ENCODE measurements at regions not wholly inside any gene's neighbourhood (a gene's known extent, or its start where the extent isn't known, plus 50 kb on each side); places are given as distances from the start of the nearest gene placed in this dataset.
A peak's percentile ranks its signal among the peaks of the same experiment; 100 is the strongest.

GRCh38 chr22:35170716-35171697 lies 86.3 kb upstream of the HMGXB4 start:
- CTCF ChIA-PET, result no interaction called here
- no peak for ATAC-seq (ENCODE audit: poor library complexity)
- Histone ChIP-seq H3K9me3 (ENCODE audit: control insufficient read depth in 1 of 2, insufficient read depth in 1 of 2, low read length in 2 of 2) (peaks cover 0 to 4% of the 10 kb centered on the region in 2 experiments), H3K27me3 (ENCODE audit: control insufficient read depth in 1 of 2, insufficient read depth in 2 of 2, low read length in 2 of 2) (peaks cover 0 to 6% of the 10 kb centered on the region in 2 experiments), H3K27ac (ENCODE audit: low read depth in 1 of 2, low read length in 2 of 2) (no peak overlapping the region), H3K36me3 (ENCODE audit: insufficient read depth, low read length) (no peaks in the 10 kb centered on the region), H3K4me3 (ENCODE audit: low read length) (no peak overlapping the region), H3K4me1 (ENCODE audit: insufficient read depth, low read length) (no peaks in the 10 kb centered on the region)
- Mint-ChIP-seq H3K27me3 (peaks cover 31% of the 10 kb centered on the region), H3K4me3 (no peak overlapping the region), H3K27ac (no peak overlapping the region), H3K36me3 (ENCODE audit: low read depth) (no peaks in the 10 kb centered on the region), H3K9me3 (no peaks in the 10 kb centered on the region), H3K4me1 (ENCODE audit: low read depth) (no peaks in the 10 kb centered on the region)
- intact Hi-C loops (cut with DNase I, micrococcal nuclease), result no loop called here
- TF ChIP-seq CTCF (IDR thresholded peaks at IDR 0.05), result no peak
- POLR2A ChIA-PET, result no interaction called here
- DNase-seq, result peak in 1 of 14 experiments; percentile 4

GRCh38 chr22:35172442-35172841 lies 84.9 kb upstream of the HMGXB4 start:
- H3K4me3 Mint-ChIP-seq, result no peak overlapping the region
- no peaks in the 10 kb centered on the region for H3K9me3 Mint-ChIP-seq
- Histone ChIP-seq H3K4me1 (ENCODE audit: insufficient read depth, low read length) (no peaks in the 10 kb centered on the region), H3K4me3 (ENCODE audit: low read length) (no peak overlapping the region), H3K27me3 (ENCODE audit: control insufficient read depth in 1 of 2, insufficient read depth in 2 of 2, low read length in 2 of 2) (peaks cover 0 to 6% of the 10 kb centered on the region in 2 experiments), H3K36me3 (ENCODE audit: insufficient read depth, low read length) (no peaks in the 10 kb centered on the region), H3K27ac (ENCODE audit: low read depth in 1 of 2, low read length in 2 of 2) (no peak overlapping the region), H3K9me3 (ENCODE audit: control insufficient read depth in 1 of 2, insufficient read depth in 1 of 2, low read length in 2 of 2) (no peaks in the 10 kb centered on the region)
- H3K4me1 Mint-ChIP-seq (ENCODE audit: low read depth), result no peaks in the 10 kb centered on the region
- H3K27me3 Mint-ChIP-seq, result peaks cover 40% of the 10 kb centered on the region
- no peak overlapping the region for H3K27ac Mint-ChIP-seq
- ChIA-PET POLR2A (no interaction called here), CTCF (no interaction called here)
- ATAC-seq (ENCODE audit: poor library complexity), result no peak
- TF ChIP-seq CTCF (IDR thresholded peaks at IDR 0.05), result no peak
- intact Hi-C loops (cut with DNase I, micrococcal nuclease), result no loop called here
- DNase-seq, result no peak
- no peaks in the 10 kb centered on the region for H3K36me3 Mint-ChIP-seq (ENCODE audit: low read depth)

- DNase-seq (no peak), ATAC-seq (ENCODE audit: poor library complexity) (no peak)
- intact Hi-C loops (cut with DNase I, micrococcal nuclease), result no loop called here
- peaks cover 36% of the 10 kb centered on the region for H3K27me3 Mint-ChIP-seq
- H3K36me3 Mint-ChIP-seq (ENCODE audit: low read depth), result no peaks in the 10 kb centered on the region
- ChIA-PET POLR2A (no interaction called here), CTCF (no interaction called here)
- Histone ChIP-seq H3K4me3 (ENCODE audit: low read length) (no peak overlapping the region), H3K36me3 (ENCODE audit: insufficient read depth, low read length) (no peaks in the 10 kb centered on the region), H3K9me3 (ENCODE audit: control insufficient read depth in 1 of 2, insufficient read depth in 1 of 2, low read length in 2 of 2) (no peaks in the 10 kb centered on the region), H3K4me1 (ENCODE audit: insufficient read depth, low read length) (no peaks in the 10 kb centered on the region), H3K27me3 (ENCODE audit: control insufficient read depth in 1 of 2, insufficient read depth in 2 of 2, low read length in 2 of 2) (peaks cover 0 to 8% of the 10 kb centered on the region in 2 experiments), H3K27ac (ENCODE audit: low read depth in 1 of 2, low read length in 2 of 2) (no peak overlapping the region)
- no peak overlapping the region for H3K4me3 Mint-ChIP-seq
- H3K4me1 Mint-ChIP-seq (ENCODE audit: low read depth), result no peaks in the 10 kb centered on the region
- TF ChIP-seq CTCF (IDR thresholded peaks at IDR 0.05), result no peak
- H3K27ac Mint-ChIP-seq, result no peak overlapping the region
- no peaks in the 10 kb centered on the region for H3K9me3 Mint-ChIP-seq
Observed at GRCh38 chr22:35173655-35174054, 83.6 kb upstream of the HMGXB4 start.

Data from CD4-positive, alpha-beta T cell (primary cell).